ENCODE measurements at regions not wholly inside any gene's neighbourhood (a gene's known extent, or its start where the extent isn't known, plus 50 kb on each side); places are given as distances from the start of the nearest gene placed in this dataset.

DNA sequence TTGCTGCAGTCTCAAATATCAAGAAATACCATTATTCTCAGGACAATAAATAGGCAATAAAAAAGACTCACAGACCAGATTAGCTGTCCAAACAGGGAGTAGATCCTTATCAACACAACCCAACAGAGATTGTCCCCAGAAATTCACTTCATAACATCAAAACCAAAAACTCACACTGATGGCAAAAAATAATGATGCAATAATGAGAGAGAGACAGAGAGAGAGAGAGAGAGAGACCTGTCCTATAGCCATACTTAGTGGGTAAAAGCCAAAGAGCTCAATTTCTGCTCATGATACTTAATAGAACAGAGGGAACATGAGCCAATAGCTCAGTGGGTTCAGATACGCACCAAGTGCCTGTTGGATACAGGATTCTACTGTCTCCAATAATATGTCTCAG, 244.5 kb downstream of the FAM72C start:
- peak overlapping the region; percentile 43 for H3K4me2 ChIP-seq

DNA sequence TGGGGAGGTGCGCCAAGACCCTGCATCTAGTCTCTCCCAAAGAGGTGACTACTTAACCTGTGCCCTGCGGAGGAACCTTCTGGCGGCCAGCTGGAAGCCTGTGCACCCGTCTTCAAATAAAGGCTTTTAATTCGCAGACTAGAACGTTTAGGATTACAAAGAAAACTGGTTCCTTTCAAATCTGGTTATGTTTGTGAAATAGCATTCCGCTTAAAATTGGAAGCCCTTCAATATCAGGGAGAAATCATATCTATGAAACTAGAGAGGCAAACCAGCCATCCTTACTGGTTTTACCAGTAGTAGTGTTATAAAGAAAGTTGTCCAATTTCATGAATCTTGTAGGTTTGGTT, 250.8 kb downstream of the FAM72C start:
- H3K4me3 ChIP-seq (IDR thresholded peaks at IDR 0.05; ENCODE audit: insufficient read depth, low read depth, low read length): no peak overlapping the region
- H3K4me2 ChIP-seq: no peak overlapping the region

More for the DNA sequence above, 244.5 kb downstream of the FAM72C start:
- Histone ChIP-seq H3K79me2 (ENCODE audit: insufficient read depth, low read depth) (no peaks in the 10 kb centered on the region), H3K4me3 (IDR thresholded peaks at IDR 0.05; ENCODE audit: insufficient read depth, low read depth, low read length) (peak overlapping the region; percentile 58), H3K36me3 (ENCODE audit: insufficient read depth) (no peaks in the 10 kb centered on the region), H3K9ac (peak overlapping the region; percentile 33; the same call in 1 of the 2 replicates), H2AFZ (ENCODE audit: low read depth) (peak overlapping the region; percentile 8), H3K27me3 (ENCODE audit: insufficient read depth, low read depth) (no peaks in the 10 kb centered on the region), H4K20me1 (ENCODE audit: insufficient read depth) (no peaks in the 10 kb centered on the region), H3K27ac (peak overlapping the region; percentile 35; the same call in 1 of the 2 replicates), H3K4me1 (ENCODE audit: low read depth, poor library complexity, severe bottlenecking) (peaks cover 24% of the 10 kb centered on the region)
- TF ChIP-seq, protein P1, sequence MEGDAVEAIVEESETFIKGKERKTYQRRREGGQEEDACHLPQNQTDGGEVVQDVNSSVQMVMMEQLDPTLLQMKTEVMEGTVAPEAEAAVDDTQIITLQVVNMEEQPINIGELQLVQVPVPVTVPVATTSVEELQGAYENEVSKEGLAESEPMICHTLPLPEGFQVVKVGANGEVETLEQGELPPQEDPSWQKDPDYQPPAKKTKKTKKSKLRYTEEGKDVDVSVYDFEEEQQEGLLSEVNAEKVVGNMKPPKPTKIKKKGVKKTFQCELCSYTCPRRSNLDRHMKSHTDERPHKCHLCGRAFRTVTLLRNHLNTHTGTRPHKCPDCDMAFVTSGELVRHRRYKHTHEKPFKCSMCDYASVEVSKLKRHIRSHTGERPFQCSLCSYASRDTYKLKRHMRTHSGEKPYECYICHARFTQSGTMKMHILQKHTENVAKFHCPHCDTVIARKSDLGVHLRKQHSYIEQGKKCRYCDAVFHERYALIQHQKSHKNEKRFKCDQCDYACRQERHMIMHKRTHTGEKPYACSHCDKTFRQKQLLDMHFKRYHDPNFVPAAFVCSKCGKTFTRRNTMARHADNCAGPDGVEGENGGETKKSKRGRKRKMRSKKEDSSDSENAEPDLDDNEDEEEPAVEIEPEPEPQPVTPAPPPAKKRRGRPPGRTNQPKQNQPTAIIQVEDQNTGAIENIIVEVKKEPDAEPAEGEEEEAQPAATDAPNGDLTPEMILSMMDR (conservative IDR thresholded peaks at IDR 0.05; ENCODE audit: low read depth, low read length): no peak

DNA sequence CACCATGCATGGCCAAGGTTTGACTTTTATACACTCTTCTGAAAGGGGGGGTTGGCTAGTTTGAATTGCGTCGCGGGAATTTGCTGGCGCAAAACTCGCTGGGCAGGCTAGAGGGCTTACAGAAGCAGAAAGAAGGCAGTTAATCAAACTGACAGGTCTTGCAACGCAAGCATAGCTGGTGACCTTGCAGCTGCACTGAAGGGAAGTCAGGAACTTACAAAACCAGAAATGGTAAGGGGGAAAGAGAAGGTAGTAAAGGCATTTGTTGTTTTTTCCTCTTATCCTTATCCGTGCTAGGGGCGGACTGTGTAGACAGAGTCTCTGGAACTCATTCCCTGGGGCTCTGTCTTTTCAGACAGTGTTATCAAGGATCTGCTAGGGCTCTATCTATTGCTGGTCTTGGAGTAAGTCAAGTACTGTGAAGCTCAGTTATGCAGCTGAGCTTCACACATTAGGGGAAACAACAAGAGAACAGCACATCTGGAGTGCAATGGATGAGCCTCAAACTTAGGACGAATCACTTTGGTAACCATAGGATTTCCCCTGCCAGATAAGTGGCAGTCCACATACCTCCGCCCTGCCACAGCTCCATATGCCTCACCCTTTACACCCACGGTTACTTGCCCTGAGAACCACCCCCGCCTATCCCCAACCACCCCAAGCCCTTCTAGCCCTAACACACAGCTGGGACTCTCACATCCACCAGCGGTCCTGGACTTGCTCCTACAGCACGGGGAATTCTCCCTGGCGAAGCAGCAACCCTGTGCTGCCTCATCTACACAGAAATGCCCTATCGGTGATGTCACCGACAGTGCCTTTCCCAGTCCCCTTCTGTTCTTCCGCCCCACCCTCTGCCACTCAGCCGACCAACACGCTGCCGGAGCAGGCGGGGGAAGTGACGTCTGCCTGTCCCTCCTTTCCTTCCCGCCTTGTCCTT, 251.4 kb downstream of the FAM72C start:
- TF ChIP-seq, protein P1 (conservative IDR thresholded peaks at IDR 0.05; ENCODE audit: low read depth, low read length): no peak
- no peak overlapping the region for H3K4me2 ChIP-seq
- no peak overlapping the region for H3K9ac ChIP-seq
- H3K4me1 ChIP-seq (ENCODE audit: low read depth, poor library complexity, severe bottlenecking): no peaks in the 10 kb centered on the region
- H3K27ac ChIP-seq: no peak overlapping the region
- no peak overlapping the region for H2AFZ ChIP-seq (ENCODE audit: low read depth)
- H3K4me3 ChIP-seq (IDR thresholded peaks at IDR 0.05; ENCODE audit: insufficient read depth, low read depth, low read length): no peak overlapping the region
- no peaks in the 10 kb centered on the region for H4K20me1 ChIP-seq (ENCODE audit: insufficient read depth)
- H3K36me3 ChIP-seq (ENCODE audit: insufficient read depth): no peaks in the 10 kb centered on the region
- no peaks in the 10 kb centered on the region for H3K79me2 ChIP-seq (ENCODE audit: insufficient read depth, low read depth)
- no peaks in the 10 kb centered on the region for H3K27me3 ChIP-seq (ENCODE audit: insufficient read depth, low read depth)

More for the DNA sequence above, 250.8 kb downstream of the FAM72C start:
- no peak overlapping the region for H2AFZ ChIP-seq (ENCODE audit: low read depth)
- no peaks in the 10 kb centered on the region for H3K36me3 ChIP-seq (ENCODE audit: insufficient read depth)
- no peaks in the 10 kb centered on the region for H3K27me3 ChIP-seq (ENCODE audit: insufficient read depth, low read depth)
- H3K4me1 ChIP-seq (ENCODE audit: low read depth, poor library complexity, severe bottlenecking): no peaks in the 10 kb centered on the region
- H4K20me1 ChIP-seq (ENCODE audit: insufficient read depth): no peaks in the 10 kb centered on the region
- no peak overlapping the region for H3K9ac ChIP-seq
- no peak overlapping the region for H3K27ac ChIP-seq
- H3K79me2 ChIP-seq (ENCODE audit: insufficient read depth, low read depth): no peaks in the 10 kb centered on the region
- TF ChIP-seq, protein P1 (conservative IDR thresholded peaks at IDR 0.05; ENCODE audit: low read depth, low read length): no peak

DNA sequence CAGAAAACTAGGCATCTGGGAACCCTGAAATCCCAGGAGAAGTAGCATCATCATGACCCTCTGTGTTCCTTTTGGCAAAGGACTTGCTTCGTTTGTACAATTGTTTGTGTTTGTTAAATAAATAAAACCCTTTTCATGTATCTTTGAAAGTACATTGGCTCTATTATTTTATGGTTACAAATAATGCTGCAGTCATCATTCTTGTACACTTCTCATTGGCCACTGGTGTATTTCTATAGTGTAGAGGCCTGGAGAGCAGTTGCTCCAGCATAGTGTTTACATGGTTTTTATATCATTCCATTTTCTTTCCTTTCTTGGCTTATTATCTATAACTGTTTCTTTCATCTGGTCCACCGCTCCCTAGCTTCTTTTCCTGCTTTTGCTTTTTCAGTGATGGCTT, 253.3 kb downstream of the FAM72C start:
- Histone ChIP-seq H3K4me3 (IDR thresholded peaks at IDR 0.05; ENCODE audit: insufficient read depth, low read depth, low read length) (no peak overlapping the region), H3K27ac (no peak overlapping the region), H3K36me3 (ENCODE audit: insufficient read depth) (no peaks in the 10 kb centered on the region), H3K4me2 (no peak overlapping the region), H3K27me3 (ENCODE audit: insufficient read depth, low read depth) (no peaks in the 10 kb centered on the region), H3K4me1 (ENCODE audit: low read depth, poor library complexity, severe bottlenecking) (no peaks in the 10 kb centered on the region), H2AFZ (ENCODE audit: low read depth) (no peak overlapping the region), H3K9ac (no peak overlapping the region), H3K79me2 (ENCODE audit: insufficient read depth, low read depth) (no peaks in the 10 kb centered on the region), H4K20me1 (ENCODE audit: insufficient read depth) (no peaks in the 10 kb centered on the region)
- TF ChIP-seq, protein P1 (conservative IDR thresholded peaks at IDR 0.05; ENCODE audit: low read depth, low read length): no peak
